ENCODE measurements at regions not wholly inside any gene's neighbourhood (a gene's known extent, or its start where the extent isn't known, plus 50 kb on each side); places are given as distances from the start of the nearest gene placed in this dataset.

DNA sequence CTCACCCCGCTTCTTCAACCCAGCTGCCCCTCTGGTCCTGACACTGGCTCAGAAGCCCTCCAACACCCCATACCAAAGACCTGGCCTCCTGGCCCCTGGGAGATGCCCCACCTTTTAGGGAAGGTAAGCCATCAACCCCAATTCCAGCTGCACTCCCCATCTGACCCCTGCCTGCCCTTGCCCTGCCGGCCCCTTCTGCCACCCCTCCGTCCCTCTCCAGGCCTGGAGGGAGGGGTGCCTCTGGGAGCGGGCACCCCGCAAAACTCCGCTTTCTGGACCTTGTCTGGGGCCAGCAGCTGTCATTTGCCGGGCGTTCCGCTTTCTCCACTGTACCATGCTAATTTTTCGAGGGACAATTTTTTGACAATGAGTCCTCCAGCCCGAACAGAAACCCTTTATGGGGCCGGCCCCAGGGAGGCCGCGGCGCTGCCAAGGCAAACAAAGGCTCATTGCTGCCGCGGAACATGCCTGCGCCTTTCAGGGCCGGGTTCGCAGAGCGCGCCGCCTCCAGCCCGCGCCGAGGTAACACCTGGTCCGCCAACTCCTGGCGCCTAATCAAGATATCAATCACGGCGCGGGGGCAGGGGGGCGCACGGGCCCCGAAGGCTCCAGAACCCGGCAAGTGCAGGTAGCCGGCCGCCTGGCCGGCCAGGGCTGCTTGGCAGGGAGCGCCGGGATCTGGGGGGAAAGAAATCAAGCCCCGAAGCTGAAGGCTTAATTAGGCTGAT is 96.0 kb downstream of the INHBB start (continued):
- TF ChIP-seq REST (IDR thresholded peaks at IDR 0.05; ENCODE audit: borderline replicate concordance in 1 of 2, low read depth in 1 of 2, low read length in 2 of 2) (no peak), ZNF567 (CRISPR knock-in tag; IDR thresholded peaks at IDR 0.05; ENCODE audit: borderline replicate concordance) (no peak), ZNF576 (CRISPR knock-in tag; IDR thresholded peaks at IDR 0.05) (no peak), ZBTB42 (CRISPR knock-in tag; IDR thresholded peaks at IDR 0.05) (no peak), ZNF329 (CRISPR knock-in tag; IDR thresholded peaks at IDR 0.05; ENCODE audit: low read depth) (no peak), PATZ1 (CRISPR knock-in tag; IDR thresholded peaks at IDR 0.05) (peak; percentile 74), JUND (CRISPR knock-in tag; IDR thresholded peaks at IDR 0.05) (no peak), PTBP1 (IDR thresholded peaks at IDR 0.05; ENCODE audit: low read depth, low read length, poor library complexity, severe bottlenecking) (no peak), ZNF549 (CRISPR knock-in tag; IDR thresholded peaks at IDR 0.05) (no peak), MIER3 (CRISPR knock-in tag; IDR thresholded peaks at IDR 0.05; ENCODE audit: borderline replicate concordance) (no peak), PLSCR1 (CRISPR knock-in tag; IDR thresholded peaks at IDR 0.05; ENCODE audit: borderline replicate concordance) (no peak), KLF12 (CRISPR knock-in tag; IDR thresholded peaks at IDR 0.05; ENCODE audit: borderline replicate concordance) (no peak), FOXA1 (IDR thresholded peaks at IDR 0.05) (no peak), FOXA1 (CRISPR knock-in tag; IDR thresholded peaks at IDR 0.05) (peak; percentile 84), ASH2L (IDR thresholded peaks at IDR 0.05; ENCODE audit: insufficient read length, low read depth, low read length) (no peak), FLYWCH1 (CRISPR knock-in tag; IDR thresholded peaks at IDR 0.05) (no peak), ZSCAN31 (CRISPR knock-in tag; IDR thresholded peaks at IDR 0.05; ENCODE audit: low read depth) (no peak), HDAC1 (CRISPR knock-in tag; IDR thresholded peaks at IDR 0.05) (no peak; the same call in 1 of the 2 replicates), ZC3H4 (CRISPR knock-in tag; IDR thresholded peaks at IDR 0.05; ENCODE audit: borderline replicate concordance) (no peak), ZFP1 (CRISPR knock-in tag; IDR thresholded peaks at IDR 0.05) (no peak), CC2D1A (CRISPR knock-in tag; IDR thresholded peaks at IDR 0.05) (no peak), RNF2 (conservative IDR thresholded peaks at IDR 0.05; ENCODE audit: low read depth) (peak; percentile 80), ISL2 (CRISPR knock-in tag; IDR thresholded peaks at IDR 0.05) (peak; percentile 43; the same call in 1 of the 2 replicates)
- TF ChIP-seq, protein P1, sequence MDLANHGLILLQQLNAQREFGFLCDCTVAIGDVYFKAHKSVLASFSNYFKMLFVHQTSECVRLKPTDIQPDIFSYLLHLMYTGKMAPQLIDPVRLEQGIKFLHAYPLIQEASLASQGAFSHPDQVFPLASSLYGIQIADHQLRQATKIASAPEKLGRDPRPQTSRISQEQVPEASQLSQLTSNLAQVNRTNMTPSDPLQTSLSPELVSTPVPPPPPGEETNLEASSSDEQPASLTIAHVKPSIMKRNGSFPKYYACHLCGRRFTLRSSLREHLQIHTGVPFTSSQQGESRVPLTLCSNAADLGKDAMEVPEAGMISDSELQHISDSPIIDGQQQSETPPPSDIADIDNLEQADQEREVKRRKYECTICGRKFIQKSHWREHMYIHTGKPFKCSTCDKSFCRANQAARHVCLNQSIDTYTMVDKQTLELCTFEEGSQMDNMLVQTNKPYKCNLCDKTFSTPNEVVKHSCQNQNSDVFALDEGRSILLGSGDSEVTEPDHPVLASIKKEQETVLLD (CRISPR knock-in tag; IDR thresholded peaks at IDR 0.05; ENCODE audit: low read depth): no peak
